ENCODE measurements at regions not wholly inside any gene's neighbourhood (a gene's known extent, or its start where the extent isn't known, plus 50 kb on each side); places are given as distances from the start of the nearest gene placed in this dataset.

- Histone ChIP-seq H2AK5ac (ENCODE audit: low read depth, low read length) (no peak overlapping the region), H3K4me1 (replicated peaks in 1 of 4; ENCODE audit: control insufficient read depth in 3 of 4, insufficient read depth in 4 of 4, low read length in 3 of 4) (no peaks in the 10 kb centered on the region), H3K18ac (ENCODE audit: extremely low read depth, low read length) (no peak overlapping the region), H3K23me2 (ENCODE audit: low read depth, low read length) (no peaks in the 10 kb centered on the region), H2BK15ac (ENCODE audit: low read length) (no peak overlapping the region), H3K56ac (replicated peaks; ENCODE audit: insufficient read length, low read depth, low read length) (no peak overlapping the region), H3K9ac (replicated peaks in 1 of 4; ENCODE audit: extremely low read depth in 1 of 4, low read depth in 3 of 4, low read length in 3 of 4) (no peak overlapping the region), H3K23ac (ENCODE audit: insufficient read length) (no peak overlapping the region), H3K4me2 (ENCODE audit: insufficient read depth in 1 of 2, low read depth in 2 of 2, low read length in 2 of 2) (no peak overlapping the region), H3K79me1 (ENCODE audit: low read depth, low read length) (no peaks in the 10 kb centered on the region), H3K27ac (ENCODE audit: low read depth, low read length) (no peak overlapping the region), H3K14ac (ENCODE audit: insufficient read length) (no peak overlapping the region), H4K5ac (ENCODE audit: insufficient read length, low read depth, low read length) (no peak overlapping the region), H2AFZ (ENCODE audit: low read length) (no peak overlapping the region), H3K4me3 (ENCODE audit: extremely low read depth in 1 of 4, insufficient read depth in 2 of 4, low read depth in 3 of 4, low read length in 4 of 4) (no peak overlapping the region), H3K27me3 (replicated peaks in 1 of 4; ENCODE audit: control insufficient read depth in 3 of 4, extremely low read depth in 1 of 4, insufficient read depth in 3 of 4, low read length in 3 of 4) (no peaks in the 10 kb centered on the region), H3K79me2 (ENCODE audit: control insufficient read depth in 1 of 2, insufficient read depth in 2 of 2, low read length in 2 of 2) (no peaks in the 10 kb centered on the region), H3K4ac (replicated peaks; ENCODE audit: insufficient read length, low read depth, low read length) (no peak overlapping the region), H4K91ac (replicated peaks; ENCODE audit: insufficient read length, low read length) (no peak overlapping the region), H4K20me1 (replicated peaks in 1 of 2; ENCODE audit: control insufficient read depth in 1 of 2, insufficient read depth in 2 of 2, low read length in 2 of 2) (no peaks in the 10 kb centered on the region), H4K8ac (ENCODE audit: extremely low read depth, insufficient read depth, low read length) (no peak overlapping the region), H2BK5ac (ENCODE audit: low read depth, low read length) (no peak overlapping the region), H2BK20ac (ENCODE audit: low read length) (no peak overlapping the region), H2BK12ac (ENCODE audit: low read depth, low read length) (no peak overlapping the region), H3K9me3 (ENCODE audit: insufficient read depth in 2 of 2, low read depth in 1 of 2, low read length in 1 of 2) (no peaks in the 10 kb centered on the region), H3K36me3 (ENCODE audit: control insufficient read depth in 2 of 4, insufficient read depth in 4 of 4, low read length in 3 of 4) (no peaks in the 10 kb centered on the region), H2BK120ac (replicated peaks; ENCODE audit: low read depth, low read length) (no peak overlapping the region)
- DNase-seq (ENCODE audit: low read depth in 1 of 2, low spot score in 2 of 2) (no peak), FAIRE-seq (no peak)
- POLR2A ChIA-PET (ENCODE audit: partially characterized antibody): no interaction called here
- 90% methylated on average over 1 of the region's 1 CpG; no CpG with 5 or more reads in 1 of the 2 experiments for WGBS, 2 experiments (ENCODE audit: extremely low coverage in 1 of 2, insufficient coverage in 1 of 2, insufficient read length in 1 of 2, insufficient replicate concordance in 2 of 2, low coverage in 1 of 2, low lambda C conversion rate in 2 of 2, missing lambda C conversion rate in 1 of 2)
- CTCF ChIA-PET (ENCODE audit: partially characterized antibody): no interaction called here
- no peak for TF ChIP-seq SRF (IDR thresholded peaks at IDR 0.05; ENCODE audit: low read depth, low read length)
Observed at GRCh38 chrX:146127617-146128016, 310.0 kb downstream of the SLITRK2 start.
